ENCODE measurements at regions not wholly inside any gene's neighbourhood (a gene's known extent, or its start where the extent isn't known, plus 50 kb on each side); places are given as distances from the start of the nearest gene placed in this dataset.
A peak's percentile ranks its signal among the peaks of the same experiment; 100 is the strongest.

GRCh38 chr1:199297174-199297573 lies 658.3 kb downstream of the PTPRC start:
- FAIRE-seq, result peak; percentile 47

- FAIRE-seq, result no peak
These were observed 659.0 kb downstream of the PTPRC start for GRCh38 chr1:199297887-199298286.

- FAIRE-seq, result no peak
These were observed 660.0 kb downstream of the PTPRC start for GRCh38 chr1:199298825-199299224.

DNA sequence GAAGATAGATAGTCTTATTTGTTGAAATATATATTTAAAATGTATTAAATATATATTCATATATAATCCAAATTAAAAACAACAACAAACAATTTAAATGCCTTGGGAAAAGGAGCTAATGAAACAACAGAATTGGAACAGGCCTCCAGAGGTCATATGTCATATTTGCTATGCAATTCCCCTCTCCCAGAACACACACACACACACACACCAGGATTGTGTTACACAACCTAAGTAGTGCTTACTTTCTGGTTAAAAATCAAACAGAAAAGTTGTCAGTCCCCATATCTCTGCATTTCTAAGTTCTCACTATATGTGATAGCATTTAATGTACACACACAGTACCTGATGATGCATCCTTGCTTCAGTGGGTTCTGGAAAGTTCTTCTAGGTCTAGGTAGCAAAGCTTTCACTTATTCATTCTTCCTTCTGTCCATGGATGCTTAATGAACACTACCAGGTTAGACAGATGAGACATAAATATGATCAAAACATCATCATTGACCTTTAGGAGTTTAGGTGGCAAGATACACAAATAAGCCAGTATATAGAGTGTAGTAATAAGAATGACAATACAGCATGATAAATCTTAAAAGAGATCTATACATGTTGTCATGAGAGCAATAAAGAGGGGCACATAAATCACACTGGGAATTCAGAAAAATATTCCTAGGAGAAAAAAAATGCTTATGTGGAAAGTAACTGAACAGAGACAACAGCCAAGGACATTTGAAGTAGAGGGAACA lies 662.8 kb downstream of the PTPRC start:
- no peak for FAIRE-seq

DNA sequence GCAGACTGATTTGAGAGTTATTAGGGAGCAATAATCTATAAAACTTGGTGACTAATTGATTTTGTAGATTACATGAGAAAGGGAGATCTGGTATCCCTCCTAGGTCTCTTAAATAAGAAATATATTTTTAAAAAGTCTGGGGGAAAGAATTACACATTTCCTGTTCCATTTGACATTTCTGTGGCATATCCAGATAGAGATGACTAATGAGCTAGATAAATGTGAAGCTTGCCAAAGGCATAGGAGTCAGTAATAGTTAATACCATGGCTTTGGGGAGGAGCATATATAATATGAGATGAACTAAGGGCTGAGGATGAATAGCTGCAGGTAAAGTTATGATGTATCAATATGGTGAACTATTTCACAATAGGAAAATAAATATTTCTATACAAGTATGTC lies 663.7 kb downstream of the PTPRC start:
- FAIRE-seq, result no peak

DNA sequence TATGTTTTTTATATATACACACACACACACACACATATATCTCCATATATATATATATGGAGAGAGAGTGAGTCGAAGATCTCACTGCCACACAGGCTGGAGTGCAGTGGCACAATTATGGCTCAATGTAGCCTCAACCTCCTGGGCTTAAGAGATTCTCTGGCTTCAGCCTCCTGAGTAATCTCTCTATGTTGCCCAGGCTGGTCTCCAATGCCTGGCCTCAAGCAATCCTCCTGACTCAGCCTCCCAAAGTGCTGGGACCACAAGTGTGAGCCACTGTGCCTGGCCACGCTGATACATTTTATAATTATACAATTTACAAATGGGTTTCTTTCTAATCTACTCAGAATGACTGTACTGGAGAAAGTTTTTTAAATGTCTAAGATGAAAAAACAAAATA lies 664.2 kb downstream of the PTPRC start:
- FAIRE-seq, result no peak

DNA sequence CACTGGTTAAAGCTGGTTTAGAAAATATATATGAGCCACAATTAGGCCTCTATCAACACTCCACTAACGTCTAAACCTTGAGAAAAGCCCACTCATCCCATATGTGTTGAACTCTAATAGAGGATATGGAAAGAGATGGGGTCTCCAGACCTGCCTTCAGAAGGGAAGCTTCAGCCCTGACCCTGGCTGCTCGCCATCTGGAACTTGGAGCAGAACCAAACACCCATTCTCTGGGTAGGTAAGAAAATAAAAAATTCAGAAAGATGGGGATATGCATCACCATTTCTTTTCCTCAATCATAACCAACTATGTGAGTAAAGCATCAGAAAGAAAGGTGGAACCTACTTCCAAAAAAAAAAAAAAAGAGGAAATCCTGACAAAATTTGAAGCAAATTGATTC lies 666.2 kb downstream of the PTPRC start:
- FAIRE-seq, result no peak

DNA sequence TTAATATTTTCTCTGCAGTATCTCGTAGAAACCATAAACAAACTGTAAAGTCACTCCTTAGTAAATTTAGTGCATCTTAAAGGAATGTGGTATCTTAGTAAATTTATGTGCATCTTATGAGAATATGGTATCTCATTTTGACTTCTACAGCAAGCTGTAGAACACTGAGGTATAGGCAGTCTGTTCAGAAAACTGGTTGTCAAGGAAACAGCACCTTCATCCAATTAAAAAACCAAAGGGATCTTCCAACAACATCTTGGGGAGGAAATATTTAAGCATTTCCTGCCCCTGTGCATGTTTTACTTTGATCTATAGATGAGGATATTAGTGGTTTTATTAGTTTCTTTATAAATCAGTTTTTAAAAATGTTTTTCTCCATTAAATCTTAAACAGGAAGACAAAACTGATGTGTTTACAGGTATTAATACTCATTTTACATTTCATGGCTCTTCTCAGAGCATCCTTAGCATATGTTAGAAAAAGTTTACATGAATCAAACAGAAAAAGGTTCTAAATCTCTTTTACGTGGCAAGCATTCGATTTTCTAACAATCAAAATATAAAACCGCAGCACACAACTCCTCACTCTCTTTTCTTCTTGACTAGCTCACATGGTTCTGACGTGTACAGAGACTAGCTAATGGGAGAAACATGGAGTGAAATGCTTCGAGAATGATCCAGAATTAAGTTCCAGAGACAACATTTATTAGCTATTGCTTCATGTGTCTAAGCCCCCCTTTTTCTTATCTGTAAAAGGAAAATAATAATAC lies 668.8 kb downstream of the PTPRC start:
- FAIRE-seq, result no peak

DNA sequence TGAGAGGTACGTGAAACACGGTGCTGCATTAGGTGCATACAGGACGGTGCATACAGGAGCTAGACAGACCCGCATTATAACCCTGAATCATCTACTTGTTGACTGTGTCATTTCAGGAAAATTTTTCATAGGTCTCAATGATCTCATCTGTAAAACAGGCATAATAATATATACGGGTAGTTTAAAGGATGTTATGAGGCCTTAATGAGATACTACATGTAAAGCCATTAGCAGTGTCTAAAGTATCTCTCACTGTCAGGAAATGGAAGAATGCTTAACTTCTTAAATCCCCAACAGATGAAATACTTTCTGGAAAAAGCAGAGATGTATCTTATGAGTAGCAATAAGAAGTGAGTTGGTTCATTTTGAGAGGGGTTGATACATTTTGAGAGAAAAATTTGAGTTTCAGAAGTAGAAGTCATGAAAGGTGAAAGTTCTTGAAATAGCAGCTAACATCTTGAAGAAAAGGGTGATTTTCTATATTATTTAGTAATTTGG lies 669.6 kb downstream of the PTPRC start:
- no peak for FAIRE-seq

- FAIRE-seq, result no peak
These were observed 671.9 kb downstream of the PTPRC start for GRCh38 chr1:199310708-199311107.

DNA sequence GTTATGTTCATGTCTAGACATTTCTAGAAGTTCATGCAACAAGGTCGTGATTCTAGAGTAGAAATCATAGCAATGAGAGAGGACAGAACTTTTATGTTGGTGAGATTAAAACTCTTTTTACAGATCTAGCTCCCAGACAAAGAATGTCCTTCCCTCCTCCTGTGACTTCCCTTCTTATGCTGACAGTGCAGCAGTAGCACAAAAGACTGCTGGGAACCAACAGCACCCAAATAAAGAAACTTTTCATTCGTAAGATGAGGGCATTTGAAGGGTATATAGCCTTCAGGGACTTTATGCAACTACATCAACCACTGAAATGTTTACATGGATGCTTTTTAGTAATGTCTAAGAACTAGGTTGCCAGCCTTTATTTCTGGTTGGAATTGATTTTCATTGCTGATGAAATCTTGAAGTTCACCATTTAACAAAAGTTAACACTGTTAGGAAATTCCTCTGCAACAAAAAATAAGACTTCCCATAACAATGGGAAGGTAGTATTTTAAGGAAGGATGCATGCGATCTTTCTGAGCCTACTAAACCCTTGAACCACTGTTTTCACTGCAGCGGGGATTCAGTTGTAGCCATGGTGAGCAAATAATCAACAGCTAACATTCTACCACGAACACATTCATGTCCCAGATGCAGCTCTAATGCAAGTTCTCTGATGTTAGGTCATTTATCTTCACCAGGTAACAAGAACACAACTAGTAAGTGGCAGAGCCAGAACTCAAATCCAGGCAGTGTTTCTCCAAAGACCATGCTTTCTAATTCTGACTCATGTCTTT lies 672.8 kb downstream of the PTPRC start:
- no peak for FAIRE-seq

- FAIRE-seq, result no peak
These were observed 673.8 kb downstream of the PTPRC start for GRCh38 chr1:199312626-199313025.

GRCh38 chr1:199313444-199313843 lies 674.6 kb downstream of the PTPRC start:
- FAIRE-seq, result no peak

- no peak for FAIRE-seq
These were observed 680.5 kb downstream of the PTPRC start for GRCh38 chr1:199319341-199319740.

- no peak for FAIRE-seq
These were observed 683.4 kb downstream of the PTPRC start for GRCh38 chr1:199322278-199322677.

GRCh38 chr1:199333180-199333579 lies 694.3 kb upstream of the NR5A2 start:
- no peak for FAIRE-seq

DNA sequence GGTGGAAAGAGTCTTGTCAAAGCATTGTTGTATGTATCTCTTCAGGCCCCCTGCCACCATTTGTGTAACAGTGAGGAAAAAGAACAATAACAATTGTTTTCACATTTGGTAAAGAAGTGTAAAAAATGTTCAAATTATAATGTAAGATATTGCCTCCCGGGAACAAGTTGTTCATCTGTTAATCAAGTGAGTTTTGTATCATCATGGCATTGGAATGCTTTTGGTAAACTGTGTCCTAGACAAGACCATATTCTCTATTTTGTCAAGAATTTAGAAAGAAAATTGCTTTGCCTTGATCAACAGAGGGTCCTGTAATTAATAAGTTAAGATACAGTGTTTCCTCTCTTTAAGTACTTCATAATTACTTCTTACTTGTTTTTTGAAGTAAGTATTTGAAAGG lies 692.0 kb upstream of the NR5A2 start:
- FAIRE-seq, result no peak

DNA sequence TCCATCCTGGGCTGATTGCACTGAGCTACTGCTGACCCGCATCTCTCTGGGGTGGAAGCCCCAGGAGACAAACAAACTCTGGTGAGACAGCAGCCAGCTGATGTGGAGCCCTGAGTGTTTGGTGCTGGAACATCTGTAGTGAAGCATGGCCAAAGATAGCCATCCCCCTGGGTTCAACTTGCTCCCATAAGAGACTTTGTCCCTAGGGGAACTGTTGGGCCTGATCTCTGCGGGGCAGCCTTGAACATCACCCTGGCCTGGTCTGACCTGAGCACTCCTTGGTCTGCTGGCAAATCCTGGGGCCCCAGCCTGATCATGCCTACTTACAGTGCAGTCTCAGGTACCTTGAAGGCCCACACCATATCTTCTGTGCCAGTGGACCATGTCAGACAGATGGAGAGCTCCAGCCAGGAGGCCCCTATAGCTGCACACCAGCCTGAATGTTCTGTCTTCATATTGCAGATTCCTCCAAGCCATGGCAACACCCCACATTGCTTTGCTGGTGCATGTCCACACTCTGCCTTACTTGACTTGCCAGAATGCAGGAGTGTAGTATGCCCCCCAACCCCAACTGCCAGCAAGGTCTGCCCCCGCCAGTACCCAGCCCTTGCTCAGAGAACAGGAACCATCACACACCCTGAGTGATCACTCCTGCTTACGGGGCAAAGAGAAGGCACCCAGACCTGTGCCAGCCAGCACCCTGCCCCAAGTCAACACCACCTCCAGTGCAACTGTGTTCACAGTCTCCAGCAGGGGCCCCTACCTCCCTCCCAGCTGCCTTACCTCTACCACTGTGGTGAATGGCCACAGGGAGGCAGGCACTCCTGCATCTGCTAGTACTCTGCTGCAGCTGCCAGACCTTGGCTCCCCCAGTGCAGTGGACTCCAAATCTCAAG lies 690.5 kb upstream of the NR5A2 start:
- FAIRE-seq, result no peak

DNA sequence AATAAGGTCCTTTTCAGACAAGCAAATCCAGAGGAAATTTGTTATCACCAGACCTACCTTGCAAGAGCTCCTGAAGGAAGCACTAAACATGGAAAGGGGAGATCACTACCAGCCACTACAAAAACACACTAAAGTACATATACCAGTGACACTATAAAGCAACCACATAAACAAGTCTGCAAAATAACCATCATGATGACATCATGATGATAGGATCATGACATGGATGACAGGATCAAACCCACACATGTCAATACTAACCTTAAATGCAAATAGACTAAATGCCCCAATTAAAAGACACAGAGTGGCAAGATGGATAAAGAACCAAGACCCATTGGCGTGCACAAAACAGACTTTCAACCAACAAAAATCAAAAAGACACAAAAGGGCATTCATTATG lies 688.8 kb upstream of the NR5A2 start:
- FAIRE-seq, result no peak

DNA sequence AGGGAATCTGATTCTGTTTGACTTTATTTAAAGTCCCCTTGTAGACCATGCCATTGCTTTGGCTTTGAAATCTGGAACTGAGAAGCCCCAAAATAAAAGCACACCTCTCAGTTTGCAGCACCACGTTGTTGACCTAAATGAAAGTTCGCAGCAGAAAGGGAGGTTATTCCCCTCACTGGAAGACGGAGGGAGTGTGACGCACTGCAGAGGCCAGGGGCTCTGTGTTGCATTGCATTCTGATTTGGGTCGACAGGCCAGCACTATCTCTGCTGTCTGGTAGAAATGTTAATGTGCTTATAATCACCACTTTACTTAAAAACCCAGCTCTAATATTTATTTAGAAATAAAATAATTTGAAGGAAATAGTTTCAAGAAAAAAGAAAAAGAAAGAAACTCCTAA lies 675.2 kb upstream of the NR5A2 start:
- FAIRE-seq, result no peak

DNA sequence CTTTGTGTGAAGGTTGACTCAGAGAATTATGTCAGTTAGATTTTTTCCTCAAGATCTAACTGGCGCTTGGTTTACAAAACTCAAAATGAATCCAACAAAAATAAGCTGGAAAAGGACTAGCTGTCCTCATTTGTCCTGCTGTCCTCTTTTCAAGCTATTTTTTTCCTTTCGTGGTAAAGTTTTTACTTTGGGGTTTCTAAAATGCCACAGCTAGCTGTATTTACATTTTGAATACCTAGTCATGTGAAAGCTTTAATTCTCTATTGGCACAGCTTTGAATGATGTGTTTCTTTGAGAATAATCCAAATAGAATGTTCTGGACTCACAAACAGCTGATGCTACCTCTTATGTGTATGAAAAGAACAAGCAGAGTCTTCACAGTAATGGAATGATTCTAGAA lies 673.6 kb upstream of the NR5A2 start:
- no peak for FAIRE-seq

DNA sequence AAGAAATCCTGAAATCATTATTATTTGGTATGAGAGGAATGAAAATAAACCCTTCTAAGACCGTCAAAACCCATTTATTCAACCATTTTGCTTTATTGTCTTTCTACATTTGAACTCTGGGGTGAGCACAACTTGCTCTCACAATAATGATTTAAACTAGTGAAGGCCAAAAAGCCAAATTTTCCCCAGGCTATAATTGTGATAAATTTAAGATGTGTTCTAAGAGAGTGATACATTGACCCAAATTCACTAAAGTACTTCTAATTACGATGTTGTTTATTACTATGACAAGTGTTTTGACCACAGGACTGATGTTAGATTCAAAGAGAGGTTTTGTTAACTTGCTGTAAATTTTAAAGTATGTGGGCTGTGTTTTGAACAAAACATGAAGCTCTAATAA lies 670.9 kb upstream of the NR5A2 start:
- FAIRE-seq, result no peak

- no peak for FAIRE-seq
These were observed 669.9 kb upstream of the NR5A2 start for GRCh38 chr1:199357599-199357998.
